WTC11 (cell line): ENCODE measurements at regions not wholly inside any gene's neighbourhood (a gene's known extent, or its start where the extent isn't known, plus 50 kb on each side); places are given as distances from the start of the nearest gene placed in this dataset.

ENCODE experiments used
- AR ChIP-seq: fragments of 250-450 bp; sonication (Bioruptor Pico); IDR thresholded peaks from 2 replicates; pipeline ENCODE4 v1.9.0; 2021; ENCODE audit warnings: mild to moderate bottlenecking
- ATF3 ChIP-seq: sonication (generic); formaldehyde crosslinking; conservative IDR thresholded peaks from 2 replicates; pipeline ENCODE4 v1.8.1; 2022; ENCODE audit warnings: mild to moderate bottlenecking, missing genetic modification reagents
- CBFB ChIP-seq: sonication (generic); formaldehyde crosslinking; IDR thresholded peaks from 2 replicates; pipeline ENCODE4 v1.8.1; 2022; ENCODE audit warnings: mild to moderate bottlenecking, low read depth, missing genetic modification reagents
- CTCF ChIP-seq: fragments of 200-600 bp; IDR thresholded peaks from 2 replicates; pipeline ENCODE4 v1.8.0; 2022; ENCODE audit warnings: antibody characterized with exemption
- ESRRA ChIP-seq: sonication (generic); formaldehyde crosslinking; IDR thresholded peaks from 2 replicates; pipeline ENCODE4 v1.8.1; 2022; ENCODE audit warnings: mild to moderate bottlenecking, missing genetic modification reagents, borderline replicate concordance
- NFATC4 ChIP-seq: fragments of 250-450 bp; sonication (Bioruptor Pico); IDR thresholded peaks from 2 replicates; pipeline ENCODE4 v1.9.0; 2021; ENCODE audit warnings: mild to moderate bottlenecking
- NFYB ChIP-seq: sonication (generic); formaldehyde crosslinking; conservative IDR thresholded peaks from 2 replicates; pipeline ENCODE4 v1.8.0; 2022; ENCODE audit warnings: low read depth, missing genetic modification reagents
- SOX15 ChIP-seq: fragments of 250-450 bp; sonication (Bioruptor Pico); IDR thresholded peaks from 2 replicates; pipeline ENCODE4 v1.9.0; 2021; ENCODE audit warnings: mild to moderate bottlenecking

- TF ChIP-seq CTCF (no peak), AR (CRISPR knock-in tag) (no peak), ESRRA (no peak), NFATC4 (no peak), ATF3 (CRISPR knock-in tag) (no peak), SOX15 (no peak), NFYB (CRISPR knock-in tag) (no peak), CBFB (CRISPR knock-in tag) (no peak)
Observed at GRCh38 chr1:198959676-198960075, 320.8 kb downstream of the PTPRC start.
